HL-60/S4 treated with phorbol 12-myristate 13-acetate at 8.2 ng/mL for 4 days and 3 days (cell line): ENCODE measurements at regions not wholly inside any gene's neighbourhood (a gene's known extent, or its start where the extent isn't known, plus 50 kb on each side); places are given as distances from the start of the nearest gene placed in this dataset.

Experiments used
- in situ Hi-C: fragments of 300-500 bp; cut with MboI; formaldehyde crosslinking; loops from 2 replicates; pipeline ENCODE4 v1.15.0; 2022; ENCODE audit warnings: low sequenced_read_pairs

- in situ Hi-C loops: no loop called here
Observed at GRCh38 chr2:172350839-172351479, 76.4 kb upstream of the ITGA6 start.

- in situ Hi-C loops: no loop called here
Observed at GRCh38 chr2:172351586-172351985, 75.8 kb upstream of the ITGA6 start.

GRCh38 chr2:172354347-172354746 is 73.0 kb upstream of the ITGA6 start:
- in situ Hi-C loops: no loop called here

GRCh38 chr2:172357442-172357841 is 69.9 kb upstream of the ITGA6 start:
- in situ Hi-C loops: no loop called here

GRCh38 chr2:172358691-172359556 is 68.5 kb upstream of the ITGA6 start:
- in situ Hi-C loops: no loop called here

GRCh38 chr2:172361360-172361759 is 66.0 kb upstream of the ITGA6 start:
- in situ Hi-C loops: no loop called here

GRCh38 chr2:172361840-172362239 is 65.5 kb upstream of the ITGA6 start:
- in situ Hi-C loops: no loop called here

- in situ Hi-C loops: no loop called here
Observed at GRCh38 chr2:172364261-172364660, 63.1 kb upstream of the ITGA6 start.

GRCh38 chr2:172366596-172367150 is 60.7 kb upstream of the ITGA6 start:
- in situ Hi-C loops: no loop called here

GRCh38 chr2:172370821-172371455 is 56.4 kb upstream of the ITGA6 start:
- in situ Hi-C loops: no loop called here

- in situ Hi-C loops: no loop called here
Observed at GRCh38 chr2:172372436-172372835, 55.0 kb upstream of the ITGA6 start.

- in situ Hi-C loops: no loop called here
Observed at GRCh38 chr2:172373076-172373475, 54.3 kb upstream of the ITGA6 start.

GRCh38 chr2:172373766-172374165 is 53.6 kb upstream of the ITGA6 start:
- in situ Hi-C loops: no loop called here

- in situ Hi-C loops: no loop called here
Observed at GRCh38 chr2:172374318-172375240, 52.8 kb upstream of the ITGA6 start.

GRCh38 chr2:172375251-172375650 is 52.1 kb upstream of the ITGA6 start:
- in situ Hi-C loops: no loop called here

- in situ Hi-C loops: no loop called here
Observed at GRCh38 chr2:172376016-172376415, 51.4 kb upstream of the ITGA6 start.

GRCh38 chr2:172376505-172377125 is 50.8 kb upstream of the ITGA6 start:
- in situ Hi-C loops: no loop called here

GRCh38 chr2:172377408-172377807 is 50.0 kb upstream of the ITGA6 start:
- in situ Hi-C loops: no loop called here
